ENCODE measurements at regions not wholly inside any gene's neighbourhood (a gene's known extent, or its start where the extent isn't known, plus 50 kb on each side); places are given as distances from the start of the nearest gene placed in this dataset.

DNA sequence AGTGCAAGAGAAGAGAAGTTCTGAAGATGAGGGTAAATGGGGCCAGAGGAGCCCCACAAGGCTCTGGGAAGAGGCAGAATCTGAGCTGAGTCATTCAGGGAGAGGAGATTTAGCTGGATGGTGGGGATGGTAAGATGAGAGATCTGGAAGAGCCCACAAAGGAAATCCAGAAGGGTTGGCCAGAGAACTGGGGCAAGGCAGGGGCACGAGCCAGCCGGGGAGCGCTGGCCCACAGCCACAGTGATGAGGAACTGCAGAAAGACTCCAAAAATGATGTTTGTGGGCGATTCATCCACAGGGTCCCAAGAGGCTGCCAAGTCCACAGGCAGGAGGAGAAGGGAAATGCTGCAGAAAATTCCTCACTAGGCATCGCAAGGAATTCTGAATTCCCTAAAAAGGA, 75.9 kb upstream of the ATP2B2 start:
- TF ChIP-seq EZH2 (IDR thresholded peaks at IDR 0.05; ENCODE audit: low read depth, unreplicated experiment) = no peak
- H3K27me3 ChIP-seq (ENCODE audit: insufficient read depth) = no peaks in the 10 kb centered on the region
- Mint-ChIP-seq H3K27ac (0 out of 2 replicates have a peak overlapping the region, but pooled peaks have one; percentile 3), H3K27me3 (ENCODE audit: insufficient read depth, low read depth, poor library complexity) (no peaks in the 10 kb centered on the region), H3K4me3 (no peak overlapping the region), H3K9me3 (no peaks in the 10 kb centered on the region), H3K4me1 (peaks cover 16% of the 10 kb centered on the region), H3K36me3 (ENCODE audit: low read depth) (no peaks in the 10 kb centered on the region)
- no peaks in the 10 kb centered on the region for H3K79me2 ChIP-seq (replicated peaks; ENCODE audit: insufficient read depth)
- H3K36me3 ChIP-seq (ENCODE audit: insufficient read depth) = no peaks in the 10 kb centered on the region
- no peak overlapping the region for H3K27ac ChIP-seq (ENCODE audit: low read depth)
- no peaks in the 10 kb centered on the region for H3K9me2 ChIP-seq (ENCODE audit: insufficient read depth)
- H3K4me2 ChIP-seq = no peak overlapping the region
- H4K20me1 ChIP-seq (replicated peaks; ENCODE audit: insufficient read depth) = no peaks in the 10 kb centered on the region
- no peak for DNase-seq (ENCODE audit: low spot score)
- 0 out of 2 replicates have a peak overlapping the region, but pooled peaks have one; percentile 32 for H2AFZ ChIP-seq
- no peak overlapping the region for H3K4me3 ChIP-seq
- no peak for ATAC-seq
- no peaks in the 10 kb centered on the region for H3F3A ChIP-seq (replicated peaks; ENCODE audit: low read depth)
- H3K4me1 ChIP-seq (ENCODE audit: insufficient read depth) = no peaks in the 10 kb centered on the region

- H3K4me3 ChIP-seq = no peak overlapping the region
- no peaks in the 10 kb centered on the region for H3K79me2 ChIP-seq (replicated peaks; ENCODE audit: insufficient read depth)
- no peak overlapping the region for H3K4me3 Mint-ChIP-seq
- H3K9me2 ChIP-seq (ENCODE audit: insufficient read depth) = no peaks in the 10 kb centered on the region
- H3K4me2 ChIP-seq = no peak overlapping the region
- no peaks in the 10 kb centered on the region for H3K9me3 Mint-ChIP-seq
- peaks cover 2% of the 10 kb centered on the region for H3K27me3 Mint-ChIP-seq (ENCODE audit: insufficient read depth, low read depth, poor library complexity)
- H3K36me3 Mint-ChIP-seq (ENCODE audit: low read depth) = no peaks in the 10 kb centered on the region
- ATAC-seq (no peak), DNase-seq (ENCODE audit: low spot score) (no peak)
- H3K27me3 ChIP-seq (ENCODE audit: insufficient read depth) = no peaks in the 10 kb centered on the region
- H4K20me1 ChIP-seq (replicated peaks; ENCODE audit: insufficient read depth) = no peaks in the 10 kb centered on the region
- 0 out of 2 replicates have a peak overlapping the region, but pooled peaks have one; percentile 32 for H2AFZ ChIP-seq
- no peaks in the 10 kb centered on the region for H3K4me1 ChIP-seq (ENCODE audit: insufficient read depth)
- H3K4me1 Mint-ChIP-seq = peaks cover 16% of the 10 kb centered on the region
- no peaks in the 10 kb centered on the region for H3F3A ChIP-seq (replicated peaks; ENCODE audit: low read depth)
- no peaks in the 10 kb centered on the region for H3K36me3 ChIP-seq (ENCODE audit: insufficient read depth)
- H3K27ac Mint-ChIP-seq = no peak overlapping the region
- H3K27ac ChIP-seq (ENCODE audit: low read depth) = no peak overlapping the region
- TF ChIP-seq EZH2phosphoT487 (IDR thresholded peaks at IDR 0.05; ENCODE audit: unreplicated experiment) (no peak), EZH2 (IDR thresholded peaks at IDR 0.05; ENCODE audit: low read depth, unreplicated experiment) (no peak), JUNB (IDR thresholded peaks at IDR 0.05; ENCODE audit: unreplicated experiment) (no peak), ZNF462 (CRISPR knock-in tag; IDR thresholded peaks at IDR 0.05) (no peak), STAT1 (IDR thresholded peaks at IDR 0.05; ENCODE audit: unreplicated experiment) (no peak), CREB1 (CRISPR knock-in tag; IDR thresholded peaks at IDR 0.05; ENCODE audit: low read depth) (no peak), NANOG (IDR thresholded peaks at IDR 0.05; ENCODE audit: borderline replicate concordance) (no peak), POLR2AphosphoS5 (IDR thresholded peaks at IDR 0.05; ENCODE audit: low read depth) (no peak), ZNF114 (CRISPR knock-in tag; IDR thresholded peaks at IDR 0.05) (no peak)
- TF ChIP-seq, protein P1, sequence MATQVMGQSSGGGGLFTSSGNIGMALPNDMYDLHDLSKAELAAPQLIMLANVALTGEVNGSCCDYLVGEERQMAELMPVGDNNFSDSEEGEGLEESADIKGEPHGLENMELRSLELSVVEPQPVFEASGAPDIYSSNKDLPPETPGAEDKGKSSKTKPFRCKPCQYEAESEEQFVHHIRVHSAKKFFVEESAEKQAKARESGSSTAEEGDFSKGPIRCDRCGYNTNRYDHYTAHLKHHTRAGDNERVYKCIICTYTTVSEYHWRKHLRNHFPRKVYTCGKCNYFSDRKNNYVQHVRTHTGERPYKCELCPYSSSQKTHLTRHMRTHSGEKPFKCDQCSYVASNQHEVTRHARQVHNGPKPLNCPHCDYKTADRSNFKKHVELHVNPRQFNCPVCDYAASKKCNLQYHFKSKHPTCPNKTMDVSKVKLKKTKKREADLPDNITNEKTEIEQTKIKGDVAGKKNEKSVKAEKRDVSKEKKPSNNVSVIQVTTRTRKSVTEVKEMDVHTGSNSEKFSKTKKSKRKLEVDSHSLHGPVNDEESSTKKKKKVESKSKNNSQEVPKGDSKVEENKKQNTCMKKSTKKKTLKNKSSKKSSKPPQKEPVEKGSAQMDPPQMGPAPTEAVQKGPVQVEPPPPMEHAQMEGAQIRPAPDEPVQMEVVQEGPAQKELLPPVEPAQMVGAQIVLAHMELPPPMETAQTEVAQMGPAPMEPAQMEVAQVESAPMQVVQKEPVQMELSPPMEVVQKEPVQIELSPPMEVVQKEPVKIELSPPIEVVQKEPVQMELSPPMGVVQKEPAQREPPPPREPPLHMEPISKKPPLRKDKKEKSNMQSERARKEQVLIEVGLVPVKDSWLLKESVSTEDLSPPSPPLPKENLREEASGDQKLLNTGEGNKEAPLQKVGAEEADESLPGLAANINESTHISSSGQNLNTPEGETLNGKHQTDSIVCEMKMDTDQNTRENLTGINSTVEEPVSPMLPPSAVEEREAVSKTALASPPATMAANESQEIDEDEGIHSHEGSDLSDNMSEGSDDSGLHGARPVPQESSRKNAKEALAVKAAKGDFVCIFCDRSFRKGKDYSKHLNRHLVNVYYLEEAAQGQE (IDR thresholded peaks at IDR 0.05; ENCODE audit: unreplicated experiment) = no peak
- TF ChIP-seq, protein P2, sequence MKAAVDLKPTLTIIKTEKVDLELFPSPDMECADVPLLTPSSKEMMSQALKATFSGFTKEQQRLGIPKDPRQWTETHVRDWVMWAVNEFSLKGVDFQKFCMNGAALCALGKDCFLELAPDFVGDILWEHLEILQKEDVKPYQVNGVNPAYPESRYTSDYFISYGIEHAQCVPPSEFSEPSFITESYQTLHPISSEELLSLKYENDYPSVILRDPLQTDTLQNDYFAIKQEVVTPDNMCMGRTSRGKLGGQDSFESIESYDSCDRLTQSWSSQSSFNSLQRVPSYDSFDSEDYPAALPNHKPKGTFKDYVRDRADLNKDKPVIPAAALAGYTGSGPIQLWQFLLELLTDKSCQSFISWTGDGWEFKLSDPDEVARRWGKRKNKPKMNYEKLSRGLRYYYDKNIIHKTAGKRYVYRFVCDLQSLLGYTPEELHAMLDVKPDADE (IDR thresholded peaks at IDR 0.05) = no peak
These were observed 76.3 kb upstream of the ATP2B2 start for GRCh38 chr3:10581716-10582115.
